IMR-90 (cell line): ENCODE measurements at regions not wholly inside any gene's neighbourhood (a gene's known extent, or its start where the extent isn't known, plus 50 kb on each side); places are given as distances from the start of the nearest gene placed in this dataset.

Source experiments
- ATAC-seq: fragments of 200-7000 bp; cut with Tn5 transposase; 2 replicates; pipeline ENCODE4 v1.9.1; 2020; ENCODE audit warnings: low read depth, mild to moderate bottlenecking, moderate library complexity
- BruUV-seq: library from RNA; stranded (reverse); fragments of 400-500 nt; replicated peaks from 2 replicates; lab custom pipeline; 2021; lab: Mats Ljungman, UMichigan
- CTCF ChIA-PET: fragments of 300-600 bp; formaldehyde crosslinking; extraction: SDS; loops from one replicate; lab custom pipeline; 2021; ENCODE audit warnings: antibody characterized with exemption; lab: Yijun Ruan, JAX
- POLR2A ChIA-PET: fragments of 300-600 bp; sonication (Branson Sonifier 250); formaldehyde crosslinking; loops from one replicate; lab custom pipeline; 2022; ENCODE audit warnings: antibody characterized with exemption; ENCODE audit not compliant: unreplicated experiment; lab: Charles Lee
- DNase-seq: peaks from one replicate; pipeline ENCODE4 v3.0.0; 2013
- H2AFZ ChIP-seq: replicated peaks from 2 replicates; pipeline ENCODE3; 2013; ENCODE audit warnings: low read length, mild to moderate bottlenecking; ENCODE audit not compliant: poor library complexity
- H2AK5ac ChIP-seq: 2 replicates; pipeline ENCODE4 v1.6.1; 2013; ENCODE audit warnings: low read depth, low read length, inconsistent platforms
- H2AK9ac ChIP-seq: replicated peaks from 2 replicates; pipeline ENCODE3; 2013; ENCODE audit warnings: mild to moderate bottlenecking, low read depth, low read length, moderate library complexity; ENCODE audit not compliant: poor library complexity
- H2BK120ac ChIP-seq: 2 replicates; pipeline ENCODE4 v1.6.1; 2013; ENCODE audit warnings: low read depth, low read length, inconsistent platforms
- H2BK15ac ChIP-seq: 3 replicates; pipeline ENCODE4 v1.6.1; 2013; ENCODE audit warnings: low read depth, low read length, inconsistent platforms
- H2BK20ac ChIP-seq: 2 replicates; pipeline ENCODE4 v1.6.1; 2013; ENCODE audit warnings: low read depth, mild to moderate bottlenecking, inconsistent platforms, low read length, moderate library complexity
- H2BK5ac ChIP-seq: 2 replicates; pipeline ENCODE4 v1.6.1; 2013; ENCODE audit warnings: mild to moderate bottlenecking, low read depth, low read length, inconsistent platforms; ENCODE audit not compliant: poor library complexity, severe bottlenecking
- H3K14ac ChIP-seq: replicated peaks from 2 replicates; pipeline ENCODE4 v1.6.1; 2013; ENCODE audit warnings: low read depth, low read length, inconsistent platforms
- H3K18ac ChIP-seq: 2 replicates; pipeline ENCODE4 v1.6.1; 2013; ENCODE audit warnings: low read depth, low read length, control low read depth
- H3K23ac ChIP-seq: 2 replicates; pipeline ENCODE4 v1.6.1; 2013; ENCODE audit warnings: low read depth, low read length, inconsistent platforms
- H3K27ac ChIP-seq: 2 replicates; pipeline ENCODE4 v1.5.1; 2013; ENCODE audit warnings: mild to moderate bottlenecking, control low read depth, low read length; ENCODE audit not compliant: insufficient read depth
- H3K27me3 ChIP-seq: 2 replicates; pipeline ENCODE4 v1.6.1; 2013; ENCODE audit warnings: low read length; ENCODE audit not compliant: control insufficient read depth, insufficient read depth
- H3K36me3 ChIP-seq: 2 replicates; pipeline ENCODE4 v1.6.1; 2013; ENCODE audit warnings: low read length, mixed read lengths; ENCODE audit not compliant: control insufficient read depth, insufficient read depth
- H3K4ac ChIP-seq: 2 replicates; pipeline ENCODE4 v1.6.1; 2013; ENCODE audit warnings: low read depth, low read length, inconsistent platforms
- H3K4me1 ChIP-seq: 2 replicates; pipeline ENCODE4 v1.6.1; 2013; ENCODE audit warnings: low read length, mixed read lengths; ENCODE audit not compliant: control insufficient read depth, insufficient read depth
- H3K4me2 ChIP-seq: 2 replicates; pipeline ENCODE4 v1.6.1; 2013; ENCODE audit warnings: low read depth, mild to moderate bottlenecking, control low read depth, low read length, moderate library complexity
- H3K4me3 ChIP-seq: 2 replicates; pipeline ENCODE4 v1.5.1; 2013; ENCODE audit warnings: low read depth, mild to moderate bottlenecking, control low read depth, low read length, moderate library complexity; ENCODE audit not compliant: insufficient read depth
- H3K56ac ChIP-seq: 2 replicates; pipeline ENCODE4 v1.6.1; 2013; ENCODE audit warnings: low read length, inconsistent platforms; ENCODE audit not compliant: insufficient read depth; ENCODE audit errors: extremely low read depth
- H3K79me1 ChIP-seq, 2 experiments: 2 replicates each; pipeline ENCODE4 v1.6.1; 2013; ENCODE audit warnings: low read length in 2 of 2, inconsistent platforms in 1 of 2, low read depth in 1 of 2
- H3K9ac ChIP-seq: 2 replicates; pipeline ENCODE4 v1.6.1; 2013; ENCODE audit warnings: low read depth, low read length, control low read depth
- H3K9me1 ChIP-seq: 2 replicates; pipeline ENCODE4 v1.6.1; 2013; ENCODE audit warnings: low read length, inconsistent platforms; ENCODE audit not compliant: insufficient read depth
- H3K9me3 ChIP-seq: 2 replicates; pipeline ENCODE4 v1.6.1; 2013; ENCODE audit warnings: low read length; ENCODE audit not compliant: control insufficient read depth, insufficient read depth
- H4K20me1 ChIP-seq: 2 replicates; pipeline ENCODE4 v1.6.1; 2013; ENCODE audit warnings: low read length, inconsistent platforms; ENCODE audit not compliant: insufficient read depth
- H4K5ac ChIP-seq: 2 replicates; pipeline ENCODE4 v1.6.1; 2013; ENCODE audit warnings: mild to moderate bottlenecking, low read depth, low read length, control low read depth
- H4K8ac ChIP-seq, 2 experiments: 2 replicates each; pipeline ENCODE4 v1.6.1; 2013; ENCODE audit warnings: low read depth in 2 of 2, low read length in 2 of 2, control low read depth in 1 of 2, inconsistent platforms in 1 of 2
- H4K91ac ChIP-seq: 2 replicates; pipeline ENCODE4 v1.6.1; 2013; ENCODE audit warnings: low read depth, low read length, inconsistent platforms; ENCODE audit not compliant: insufficient read depth
- MAFK ChIP-seq: IDR thresholded peaks from 2 replicates; pipeline ENCODE4 v1.6.1; 2012; ENCODE audit warnings: low read depth, low read length, improper control_type of control experiment
- POLR2A ChIP-seq: IDR thresholded peaks from 2 replicates; pipeline ENCODE4 v1.6.1; 2012; ENCODE audit warnings: mild to moderate bottlenecking, low read depth, low read length
- WGBS, 2 experiments: methylation state at CpG; one replicate each; pipeline versions ENCODE4 v1.1.5 to v1.1.7; 2013; ENCODE audit warnings: missing lambda C conversion rate in 2 of 2; ENCODE audit not compliant: insufficient read length in 1 of 2; ENCODE audit errors: extremely low coverage in 2 of 2; 5-methylcytosine and 5-hydroxymethylcytosine counted together
- dilution Hi-C: fragments of 300-500 bp; cut with HindIII; formaldehyde crosslinking; loops from one replicate; pipeline ENCODE4 v1.14.3; 2018; ENCODE audit warnings: low sequenced_read_pairs; ENCODE audit not compliant: unreplicated experiment
- in situ Hi-C: fragments of 300-500 bp; cut with MboI; formaldehyde crosslinking; loops from 3 replicates; pipeline ENCODE4 v1.14.3; 2019; ENCODE audit warnings: low sequenced_read_pairs, inconsistent platforms, mixed read lengths
- intact Hi-C: fragments of 100-400 bp; cut with micrococcal nuclease; formaldehyde crosslinking; loops from 2 replicates; pipeline ENCODE4 v1.10.0; 2022

DNA sequence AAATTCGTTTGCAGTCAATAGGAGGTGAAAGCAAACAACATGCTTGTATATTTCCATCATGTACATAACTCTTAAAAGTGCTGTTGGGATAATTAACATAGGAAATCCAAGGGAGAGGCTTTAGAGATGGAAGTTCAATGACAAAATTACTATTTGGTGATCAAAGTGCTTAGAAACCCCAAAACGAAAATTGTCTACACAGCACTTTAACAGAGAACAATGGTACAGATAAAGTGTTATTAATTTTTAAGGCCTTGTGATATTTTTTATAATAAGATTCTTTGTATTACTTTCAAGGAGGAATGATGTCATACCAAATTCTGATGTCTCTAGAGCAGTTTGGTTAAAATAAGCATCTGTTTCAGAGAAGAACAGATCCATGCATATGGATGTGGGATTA, 406.3 kb downstream of the EPHA7 start:
- H3K4ac ChIP-seq: no peak overlapping the region
- no peak overlapping the region for H3K14ac ChIP-seq
- intact Hi-C loops: no loop called here
- no peak overlapping the region for H3K4me3 ChIP-seq
- no peaks in the 10 kb centered on the region for H3K36me3 ChIP-seq
- no peak overlapping the region for H3K56ac ChIP-seq
- no peak overlapping the region for H2AK5ac ChIP-seq
- no peaks in the 10 kb centered on the region for H4K20me1 ChIP-seq
- H3K4me2 ChIP-seq: no peak overlapping the region
- in situ Hi-C loops: no loop called here
- H4K8ac ChIP-seq: no peak overlapping the region
- no peak overlapping the region for H3K27ac ChIP-seq
- no peak overlapping the region for H3K9ac ChIP-seq
- no peak overlapping the region for H2BK15ac ChIP-seq
- no peak overlapping the region for H2BK5ac ChIP-seq
- H3K4me1 ChIP-seq: no peaks in the 10 kb centered on the region
- WGBS, 2 experiments: no CpG with 5 or more reads among the region's 2 CpGs
- H2BK120ac ChIP-seq: no peak overlapping the region
- BruUV-seq: no TSS peak
- no peaks in the 10 kb centered on the region for H3K79me1 ChIP-seq
- H3K27me3 ChIP-seq: no peaks in the 10 kb centered on the region
- ChIA-PET POLR2A (no interaction called here), CTCF (no interaction called here)
- dilution Hi-C loops: no loop called here
- TF ChIP-seq POLR2A: no peak
- peak; percentile 84 for TF ChIP-seq MAFK
- H2BK20ac ChIP-seq: no peak overlapping the region
- no peak overlapping the region for H3K18ac ChIP-seq
- no peaks in the 10 kb centered on the region for H3K9me1 ChIP-seq
- H2AK9ac ChIP-seq: no peak overlapping the region
- no peak overlapping the region for H4K5ac ChIP-seq
- no peak overlapping the region for H4K91ac ChIP-seq
- 0 out of 2 replicates have a peak, but pooled peaks cover 3% of the 10 kb centered on the region for H3K9me3 ChIP-seq
- ATAC-seq (no peak), DNase-seq (no peak)
- H2AFZ ChIP-seq: no peak overlapping the region
- H3K23ac ChIP-seq: no peak overlapping the region
